GM18519 (cell line): ENCODE measurements at regions not wholly inside any gene's neighbourhood (a gene's known extent, or its start where the extent isn't known, plus 50 kb on each side); places are given as distances from the start of the nearest gene placed in this dataset.

Experiments used
- ATAC-seq: cut with Tn5 transposase; IDR thresholded peaks from one replicate; pipeline ENCODE4 v1.9.1; 2021; ENCODE audit warnings: mild to moderate bottlenecking, moderate library complexity; ENCODE audit not compliant: unreplicated experiment, low FRiP score

GRCh38 chr6:56865081-56865875, 89.6 kb upstream of the BEND6 start:
- ATAC-seq: no peak

DNA sequence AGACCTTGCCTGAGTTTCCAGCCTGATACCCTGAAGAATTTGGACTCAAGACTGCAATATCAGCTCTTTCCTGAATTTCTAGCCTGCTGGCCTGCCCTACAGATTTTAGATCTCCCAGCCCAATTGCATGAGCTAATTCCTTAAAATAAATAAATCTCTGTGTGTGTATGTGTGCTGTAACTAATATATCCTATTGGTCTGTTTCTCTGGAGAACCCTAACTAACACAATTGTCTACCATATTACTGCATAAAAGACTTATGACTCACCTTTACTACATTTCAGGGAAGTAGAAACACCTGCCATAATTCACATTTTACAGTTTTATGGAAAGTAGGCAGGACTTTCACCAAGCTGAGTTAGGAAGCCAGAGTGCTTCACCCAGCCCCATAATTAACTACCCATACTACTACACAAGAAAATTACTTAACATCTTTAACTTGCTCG, 90.7 kb upstream of the BEND6 start:
- no peak for ATAC-seq

GRCh38 chr6:56863366-56863765, 91.5 kb upstream of the BEND6 start:
- ATAC-seq: no peak

- peak; percentile 40 for ATAC-seq
Observed at GRCh38 chr6:56862415-56863175, 92.3 kb upstream of the BEND6 start.

GRCh38 chr6:56860475-56860874, 94.4 kb upstream of the BEND6 start:
- ATAC-seq: no peak

GRCh38 chr6:56856036-56856580, 98.8 kb upstream of the BEND6 start:
- no peak for ATAC-seq

DNA sequence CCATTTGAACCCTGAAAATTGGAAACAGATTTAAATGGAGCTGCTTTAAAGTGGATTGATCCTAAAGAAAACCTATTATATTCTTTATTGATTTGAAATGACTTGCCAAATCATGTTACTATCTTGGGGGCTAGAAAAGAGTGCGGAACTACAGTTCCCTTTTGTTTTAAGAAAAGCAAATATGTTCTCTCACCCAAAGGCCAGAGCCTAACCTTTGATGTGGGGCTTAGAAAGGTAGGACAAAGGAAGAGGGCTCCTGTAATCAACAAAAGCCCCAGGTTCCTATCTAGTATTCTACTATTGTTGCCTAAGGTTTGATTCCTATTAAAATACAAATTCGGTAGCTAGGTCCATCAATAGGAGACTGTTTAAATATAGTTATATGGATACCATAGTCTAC, 100.8 kb upstream of the BEND6 start:
- ATAC-seq: no peak

GRCh38 chr6:56853541-56853940, 101.4 kb upstream of the BEND6 start:
- no peak for ATAC-seq

GRCh38 chr6:56852260-56853010, 102.5 kb upstream of the BEND6 start:
- ATAC-seq: peak; percentile 31

DNA sequence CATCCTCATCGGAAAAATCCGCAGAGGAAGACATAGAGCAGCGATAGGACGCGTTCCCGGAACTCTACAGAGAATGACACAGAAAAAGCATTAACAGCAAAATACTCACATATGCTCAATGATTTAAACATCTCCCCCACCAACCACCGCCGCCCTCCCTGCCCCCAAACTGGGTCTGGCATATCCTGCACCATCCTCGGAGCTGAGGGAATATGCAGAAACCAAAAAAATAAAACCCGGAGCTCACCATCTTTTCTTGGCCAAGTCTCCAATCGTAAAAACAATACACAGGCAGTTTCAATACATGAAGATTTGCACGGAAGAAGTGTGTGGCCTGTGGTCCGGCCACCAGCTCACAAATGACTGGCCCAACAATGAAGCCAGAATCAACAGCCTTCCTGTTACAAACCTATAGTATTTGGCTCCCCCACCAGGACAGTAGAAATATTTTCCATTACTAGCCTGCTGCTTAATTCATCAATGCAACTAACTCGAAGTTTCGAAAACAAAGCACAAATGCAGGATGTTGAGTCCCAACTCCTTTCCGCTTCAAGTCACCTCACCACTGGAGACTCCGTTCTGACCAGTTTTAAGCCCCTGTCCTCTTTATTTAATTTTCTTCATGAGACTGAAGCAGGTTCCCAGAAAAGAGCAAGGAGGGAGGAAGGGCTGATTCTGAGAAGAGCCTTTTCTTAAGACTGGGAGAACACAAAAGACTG, 103.2 kb upstream of the BEND6 start:
- ATAC-seq: peak; percentile 90

DNA sequence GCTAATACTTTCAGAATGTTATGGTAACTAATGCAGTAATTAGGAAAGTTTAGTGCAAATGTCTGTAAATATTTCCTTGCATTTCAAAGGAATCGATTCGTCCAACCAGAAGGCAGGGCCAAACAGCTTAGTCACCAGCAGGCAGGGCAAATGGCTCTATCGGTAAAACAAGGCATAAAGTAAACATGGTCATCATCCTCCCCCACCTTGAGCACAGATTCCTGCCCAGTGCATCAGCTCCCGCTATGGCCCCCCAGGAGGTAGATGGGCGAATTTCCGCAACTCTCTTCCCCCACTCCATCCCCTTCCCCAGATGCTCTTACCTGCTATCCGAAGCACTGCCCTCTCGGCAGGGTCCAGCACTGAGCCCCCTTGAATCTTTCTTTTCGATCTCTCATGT, 103.8 kb upstream of the BEND6 start:
- no peak for ATAC-seq

DNA sequence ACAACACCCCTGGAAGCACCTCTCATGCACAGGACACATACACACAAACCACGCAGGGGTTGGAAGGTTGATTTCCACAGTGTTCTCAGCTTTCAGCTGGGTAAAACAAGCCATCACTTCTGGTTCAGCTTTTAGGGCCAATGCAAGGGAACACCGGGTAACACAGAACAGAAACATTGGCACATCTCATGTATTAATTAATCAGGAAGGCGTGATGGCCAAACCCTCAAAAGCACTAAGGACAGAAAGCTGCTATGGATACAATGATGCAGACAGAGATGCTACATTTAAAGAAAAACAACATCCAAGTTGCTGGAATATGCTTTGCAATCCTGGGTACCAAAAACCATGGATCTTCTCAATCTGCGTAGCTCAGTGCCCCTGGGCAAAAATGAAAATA, 104.3 kb upstream of the BEND6 start:
- ATAC-seq: no peak

DNA sequence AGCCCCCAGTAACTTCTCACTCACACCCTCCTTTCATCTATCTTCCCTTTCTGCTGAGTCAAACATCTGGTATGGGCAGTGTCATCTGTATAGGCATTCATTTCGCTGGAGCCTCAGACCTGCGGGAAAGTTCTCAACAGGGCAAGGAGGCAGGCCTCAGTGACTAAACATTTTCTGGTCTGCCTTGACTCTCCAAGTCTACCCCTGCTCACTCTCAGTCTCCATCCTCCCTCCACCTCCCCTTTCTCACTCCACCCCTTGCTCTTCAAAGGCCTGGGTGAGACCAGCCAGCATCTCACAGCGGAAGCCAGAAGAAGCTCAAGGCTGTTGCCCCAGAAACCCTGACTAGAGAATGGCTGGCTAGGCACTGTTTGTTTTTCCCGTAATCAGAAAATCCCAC, 105.0 kb upstream of the BEND6 start:
- ATAC-seq: no peak

- no peak for ATAC-seq
Observed at GRCh38 chr6:56848105-56848504, 106.8 kb upstream of the BEND6 start.

DNA sequence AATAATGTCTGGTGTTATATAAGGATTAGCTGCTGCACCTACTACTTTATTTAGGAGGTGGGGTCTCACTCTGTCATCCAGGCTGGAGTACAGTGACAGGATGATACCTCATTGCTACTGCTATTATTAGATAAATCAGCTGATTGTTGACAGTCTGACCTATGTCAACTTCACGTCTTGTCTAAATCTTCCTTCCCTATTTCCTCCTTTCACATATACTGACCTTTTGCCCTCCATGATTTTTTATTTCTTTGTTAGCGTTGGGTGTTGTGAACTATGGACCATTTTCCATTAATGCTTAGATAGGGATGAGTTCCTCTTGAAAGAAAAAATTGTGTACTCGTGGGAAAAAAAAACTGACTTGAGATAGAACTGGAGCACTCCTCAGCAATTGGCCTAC, 109.9 kb upstream of the BEND6 start:
- ATAC-seq: no peak

DNA sequence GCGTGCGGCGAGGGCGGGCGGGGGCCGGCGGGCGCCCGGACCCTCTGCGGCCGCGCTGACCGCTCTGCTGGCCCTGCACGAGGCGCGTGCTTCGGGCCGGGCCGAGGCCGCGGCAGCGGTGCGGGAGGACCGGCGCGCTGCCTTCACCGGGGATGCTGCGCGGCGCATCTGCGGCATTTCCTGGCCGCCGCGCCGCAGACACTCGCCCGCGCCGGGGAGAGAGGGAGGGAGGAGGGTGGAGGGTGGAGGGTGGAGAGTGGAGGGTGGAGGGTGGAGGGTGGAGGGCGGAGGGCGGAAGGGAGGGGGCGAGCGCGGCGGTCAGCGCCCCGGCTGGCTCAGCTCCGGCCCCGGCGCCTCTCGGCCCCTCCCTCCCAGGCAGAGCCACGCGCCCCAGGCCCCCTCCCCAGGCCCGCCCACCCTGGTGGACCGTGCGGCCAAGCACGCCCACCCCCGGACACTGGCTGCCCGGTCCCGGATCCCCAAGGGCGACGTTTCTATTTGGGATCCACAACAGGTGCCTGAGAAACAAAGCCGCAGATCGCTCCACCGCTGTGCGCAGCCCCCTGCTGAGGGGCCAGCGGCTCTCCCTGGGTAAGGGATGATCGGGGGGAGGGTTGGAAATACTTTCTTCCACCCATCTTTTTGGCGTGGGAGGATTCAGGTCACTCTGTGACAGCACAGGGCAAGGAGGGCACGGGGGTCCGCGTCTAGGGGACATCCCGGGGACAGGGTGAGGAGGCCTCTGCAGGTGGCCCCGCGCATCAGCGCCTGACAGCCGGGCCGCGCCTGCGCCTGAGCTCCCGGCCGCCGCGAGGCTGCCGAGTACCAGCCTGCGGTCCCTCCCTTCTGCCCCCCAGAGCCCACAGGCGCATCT, 111.2 kb upstream of the BEND6 start:
- ATAC-seq: peak; percentile 79

- ATAC-seq: no peak
Observed at GRCh38 chr6:56842686-56843475, 112.0 kb upstream of the BEND6 start.

- no peak for ATAC-seq
Observed at GRCh38 chr6:56841751-56842150, 113.2 kb upstream of the BEND6 start.

GRCh38 chr6:56841381-56841749, 113.5 kb upstream of the BEND6 start:
- ATAC-seq: no peak
